BLaER1 (cell line): ENCODE measurements at regions not wholly inside any gene's neighbourhood (a gene's known extent, or its start where the extent isn't known, plus 50 kb on each side); places are given as distances from the start of the nearest gene placed in this dataset.

Experiments used
- H3K27ac ChIP-seq: shearing (Covaris generic); formaldehyde crosslinking; 2 replicates; pipeline ENCODE4 v1.8.1; 2022
- H3K27me3 ChIP-seq: shearing (Covaris generic); formaldehyde crosslinking; 2 replicates; pipeline ENCODE4 v1.8.1; 2022
- H3K36me3 ChIP-seq: shearing (Covaris generic); formaldehyde crosslinking; 2 replicates; pipeline ENCODE4 v1.8.1; 2022
- H3K4me1 ChIP-seq: shearing (Covaris generic); formaldehyde crosslinking; 2 replicates; pipeline ENCODE4 v1.8.1; 2022
- H3K4me2 ChIP-seq: shearing (Covaris generic); formaldehyde crosslinking; 2 replicates; pipeline ENCODE4 v1.8.1; 2022
- H3K4me3 ChIP-seq: shearing (Covaris generic); formaldehyde crosslinking; 2 replicates; pipeline ENCODE4 v1.8.1; 2022
- H3K9ac ChIP-seq: shearing (Covaris generic); formaldehyde crosslinking; 2 replicates; pipeline ENCODE4 v1.8.1; 2022
- H3K9me3 ChIP-seq: shearing (Covaris generic); formaldehyde crosslinking; 2 replicates; pipeline ENCODE4 v1.8.1; 2022
- H4K20me1 ChIP-seq: shearing (Covaris generic); formaldehyde crosslinking; 2 replicates; pipeline ENCODE4 v1.8.1; 2022
- Cebpa-rat ChIP-seq: shearing (Covaris generic); IDR thresholded peaks from 2 replicates; pipeline ENCODE4 v1.8.1; 2022

GRCh38 chr12:92464911-92465310, 237.9 kb upstream of the PLEKHG7 start:
- Histone ChIP-seq H3K36me3 (no peaks in the 10 kb centered on the region), H3K4me3 (no peak overlapping the region), H3K27me3 (no peaks in the 10 kb centered on the region), H3K27ac (no peak overlapping the region), H4K20me1 (no peaks in the 10 kb centered on the region), H3K9ac (no peak overlapping the region), H3K9me3 (no peaks in the 10 kb centered on the region), H3K4me1 (peaks cover 30% of the 10 kb centered on the region), H3K4me2 (no peak overlapping the region)
- TF ChIP-seq Cebpa-rat, result no peak

GRCh38 chr12:92463171-92463570, 239.6 kb upstream of the PLEKHG7 start:
- Histone ChIP-seq H3K4me3 (no peak overlapping the region), H3K27ac (no peak overlapping the region), H3K4me2 (no peak overlapping the region), H3K9ac (no peak overlapping the region), H3K9me3 (no peaks in the 10 kb centered on the region), H3K27me3 (no peaks in the 10 kb centered on the region), H4K20me1 (no peaks in the 10 kb centered on the region), H3K36me3 (no peaks in the 10 kb centered on the region), H3K4me1 (peaks cover 30% of the 10 kb centered on the region)
- no peak for TF ChIP-seq Cebpa-rat

GRCh38 chr12:92462527-92462926, 240.3 kb upstream of the PLEKHG7 start:
- Histone ChIP-seq H3K27me3 (no peaks in the 10 kb centered on the region), H3K4me1 (peaks cover 30% of the 10 kb centered on the region), H3K9ac (no peak overlapping the region), H3K4me3 (no peak overlapping the region), H3K4me2 (peak overlapping the region; percentile 56), H3K9me3 (no peaks in the 10 kb centered on the region), H4K20me1 (no peaks in the 10 kb centered on the region), H3K36me3 (no peaks in the 10 kb centered on the region), H3K27ac (no peak overlapping the region)
- no peak for TF ChIP-seq Cebpa-rat

DNA sequence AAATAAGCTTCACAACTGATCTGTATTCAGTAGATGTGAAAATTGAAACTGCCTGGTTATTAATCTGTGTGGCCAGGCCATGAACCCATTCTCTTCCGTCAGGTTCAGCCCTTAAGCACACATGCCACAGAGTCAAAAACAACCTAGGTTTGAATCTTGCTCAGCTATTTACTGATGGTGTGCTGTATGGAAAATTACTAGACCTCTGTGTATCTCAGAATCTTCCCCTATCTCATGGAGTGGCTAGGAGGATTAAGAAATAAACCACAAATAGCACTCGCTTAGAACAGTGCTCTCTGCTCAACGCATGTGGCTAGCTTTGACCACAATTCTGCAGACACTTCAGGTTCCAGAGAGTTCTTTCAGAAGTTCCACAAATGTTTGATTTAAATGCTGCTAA, 240.7 kb upstream of the PLEKHG7 start:
- H3K36me3 ChIP-seq, result no peaks in the 10 kb centered on the region
- no peak overlapping the region for H3K9ac ChIP-seq
- H3K27ac ChIP-seq, result peak overlapping the region; percentile 24; the same call in 1 of the 2 replicates
- H3K4me1 ChIP-seq, result peaks cover 29% of the 10 kb centered on the region
- H3K9me3 ChIP-seq, result no peaks in the 10 kb centered on the region
- no peaks in the 10 kb centered on the region for H3K27me3 ChIP-seq
- no peak overlapping the region for H3K4me3 ChIP-seq
- H4K20me1 ChIP-seq, result no peaks in the 10 kb centered on the region
- TF ChIP-seq Cebpa-rat, result no peak
- H3K4me2 ChIP-seq, result peak overlapping the region; percentile 56

- TF ChIP-seq Cebpa-rat, result no peak
- Histone ChIP-seq H3K27ac (no peak overlapping the region), H3K4me1 (peaks cover 22% of the 10 kb centered on the region), H3K4me2 (no peak overlapping the region), H3K9ac (no peak overlapping the region), H3K36me3 (no peaks in the 10 kb centered on the region), H3K9me3 (0 out of 2 replicates have a peak, but pooled peaks cover 12% of the 10 kb centered on the region), H3K27me3 (no peaks in the 10 kb centered on the region), H3K4me3 (no peak overlapping the region), H4K20me1 (no peaks in the 10 kb centered on the region)
These were observed 242.9 kb upstream of the PLEKHG7 start for GRCh38 chr12:92459850-92460249.

- no peak overlapping the region for H3K27ac ChIP-seq
- H3K4me1 ChIP-seq, result peaks cover 22% of the 10 kb centered on the region
- 0 out of 2 replicates have a peak, but pooled peaks cover 12% of the 10 kb centered on the region for H3K9me3 ChIP-seq
- no peak for TF ChIP-seq Cebpa-rat
- no peaks in the 10 kb centered on the region for H4K20me1 ChIP-seq
- no peak overlapping the region for H3K4me3 ChIP-seq
- no peak overlapping the region for H3K4me2 ChIP-seq
- H3K9ac ChIP-seq, result no peak overlapping the region
- H3K27me3 ChIP-seq, result no peaks in the 10 kb centered on the region
- no peaks in the 10 kb centered on the region for H3K36me3 ChIP-seq
These were observed 243.8 kb upstream of the PLEKHG7 start for GRCh38 chr12:92458996-92459395.

- H3K4me1 ChIP-seq, result peaks cover 15% of the 10 kb centered on the region
- H3K27ac ChIP-seq, result no peak overlapping the region
- H3K27me3 ChIP-seq, result no peaks in the 10 kb centered on the region
- H3K4me3 ChIP-seq, result no peak overlapping the region
- H3K9ac ChIP-seq, result no peak overlapping the region
- H3K4me2 ChIP-seq, result no peak overlapping the region
- H3K9me3 ChIP-seq, result peaks cover 14% of the 10 kb centered on the region; the same call in 1 of the 2 replicates
- TF ChIP-seq Cebpa-rat, result no peak
- no peaks in the 10 kb centered on the region for H3K36me3 ChIP-seq
- no peaks in the 10 kb centered on the region for H4K20me1 ChIP-seq
These were observed 245.2 kb upstream of the PLEKHG7 start for GRCh38 chr12:92457458-92458180.

DNA sequence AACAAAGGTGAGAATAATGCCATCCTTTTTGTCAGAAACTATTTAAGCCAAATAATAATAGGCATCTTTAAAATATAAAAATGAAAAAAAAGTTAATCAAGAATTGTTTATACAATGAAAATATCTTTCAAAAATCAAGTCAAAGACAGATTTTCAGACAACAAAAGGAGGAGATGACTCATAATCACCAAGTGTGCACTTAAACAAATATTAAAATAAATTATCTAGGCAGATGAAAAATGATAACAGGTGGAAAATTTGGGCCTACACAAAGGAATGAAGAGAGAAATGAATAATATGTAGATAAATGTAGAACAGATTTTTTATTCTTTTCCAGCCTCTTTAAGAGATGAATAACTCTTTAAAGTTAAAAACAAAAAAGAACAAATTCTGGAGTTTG, 250.0 kb upstream of the PLEKHG7 start:
- no peak overlapping the region for H3K4me3 ChIP-seq
- H4K20me1 ChIP-seq, result no peaks in the 10 kb centered on the region
- no peak for TF ChIP-seq Cebpa-rat
- H3K4me2 ChIP-seq, result no peak overlapping the region
- H3K9me3 ChIP-seq, result peaks cover 39% of the 10 kb centered on the region
- H3K27me3 ChIP-seq, result no peaks in the 10 kb centered on the region
- no peak overlapping the region for H3K27ac ChIP-seq
- H3K36me3 ChIP-seq, result no peaks in the 10 kb centered on the region
- no peak overlapping the region for H3K9ac ChIP-seq
- peaks cover 7% of the 10 kb centered on the region for H3K4me1 ChIP-seq

DNA sequence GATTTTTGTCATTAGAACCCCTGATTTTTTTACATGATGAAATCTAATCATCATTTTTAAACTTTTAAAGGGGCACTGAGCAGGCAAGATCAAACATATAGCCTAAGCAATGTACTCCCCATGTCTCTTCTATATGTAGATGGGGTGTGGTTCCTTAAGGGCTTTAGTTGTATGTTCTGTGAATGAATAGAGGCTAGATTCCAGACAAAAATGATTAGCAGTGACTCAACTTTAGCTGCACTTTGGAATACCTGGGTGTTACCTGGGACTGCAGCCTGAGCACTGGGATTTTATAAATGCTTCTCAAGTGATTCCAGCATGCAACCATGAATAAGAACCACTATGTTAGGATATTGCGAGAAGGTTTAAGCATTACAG, 256.7 kb upstream of the PLEKHG7 start:
- Histone ChIP-seq H3K27ac (peak overlapping the region; percentile 89), H3K4me2 (peak overlapping the region; percentile 87), H3K9me3 (peaks cover 16% of the 10 kb centered on the region), H3K9ac (peak overlapping the region; percentile 74), H3K36me3 (no peaks in the 10 kb centered on the region), H3K4me3 (peak overlapping the region; percentile 40; the same call in 1 of the 2 replicates), H3K27me3 (no peaks in the 10 kb centered on the region), H4K20me1 (no peaks in the 10 kb centered on the region), H3K4me1 (peaks cover 63% of the 10 kb centered on the region)
- no peak for TF ChIP-seq Cebpa-rat

DNA sequence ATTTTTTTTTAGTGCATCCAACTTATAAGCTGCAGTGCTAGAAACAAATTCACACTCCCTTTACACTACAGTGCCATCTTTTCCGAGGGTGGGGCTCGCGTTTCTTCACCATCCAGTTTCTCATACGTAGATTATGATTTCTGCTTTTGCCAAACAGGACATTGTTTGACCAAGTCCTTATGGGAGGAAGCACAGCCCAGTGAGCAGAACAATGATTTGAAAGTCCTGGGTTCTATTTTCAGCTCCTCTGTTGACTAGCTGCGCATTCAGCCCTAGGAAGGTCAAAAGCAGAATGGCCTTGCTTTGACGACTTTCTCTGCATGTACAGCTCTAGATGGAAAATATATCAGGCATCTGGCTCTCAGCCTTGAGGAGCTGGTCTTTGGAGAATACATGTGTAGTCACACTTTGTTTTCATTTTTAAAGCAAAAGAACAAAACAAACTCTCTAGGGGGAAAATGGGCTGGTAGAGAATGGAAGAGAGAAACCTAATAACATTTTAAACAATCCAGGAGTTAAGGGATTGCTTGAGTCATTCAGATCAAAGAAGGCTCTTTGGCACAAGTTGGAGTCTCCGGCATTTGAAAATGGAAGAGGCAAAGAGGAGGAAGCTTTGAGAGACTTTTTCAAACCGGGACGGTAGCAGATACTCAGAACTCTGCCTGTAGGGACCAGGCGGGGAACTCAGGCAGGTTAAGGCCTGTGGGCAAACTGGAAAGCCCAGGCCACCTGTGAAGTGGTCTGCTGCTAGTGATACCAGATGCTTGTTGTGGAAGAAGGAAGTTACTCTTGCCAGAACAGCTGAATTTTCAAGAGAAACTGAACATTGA, 257.3 kb upstream of the PLEKHG7 start:
- H3K4me3 ChIP-seq, result peak overlapping the region; percentile 40
- no peaks in the 10 kb centered on the region for H3K27me3 ChIP-seq
- TF ChIP-seq Cebpa-rat, result no peak
- peak overlapping the region; percentile 74 for H3K9ac ChIP-seq
- peak overlapping the region; percentile 89 for H3K27ac ChIP-seq
- H3K4me1 ChIP-seq, result peaks cover 63% of the 10 kb centered on the region
- H3K4me2 ChIP-seq, result peak overlapping the region; percentile 87
- H4K20me1 ChIP-seq, result no peaks in the 10 kb centered on the region
- H3K36me3 ChIP-seq, result no peaks in the 10 kb centered on the region
- H3K9me3 ChIP-seq, result peaks cover 10% of the 10 kb centered on the region
